Gastroesophageal sphincter (tissue), 3 donors: ENCODE measurements at regions not wholly inside any gene's neighbourhood (a gene's known extent, or its start where the extent isn't known, plus 50 kb on each side); places are given as distances from the start of the nearest gene placed in this dataset.

Experiments used
- POLR2A ChIP-seq, 2 donors: fragments of 450-650 bp; IDR thresholded peaks; one replicate each; pipeline ENCODE4 v1.6.1; 2017; ENCODE audit warnings: antibody characterized with exemption in 2 of 2, mild to moderate bottlenecking in 2 of 2, moderate library complexity in 1 of 2
- POLR2AphosphoS5 ChIP-seq: sonication (generic); formaldehyde crosslinking; IDR thresholded peaks from one replicate; pipeline ENCODE4 v1.6.1; 2017; ENCODE audit warnings: antibody characterized with exemption
- TF ChIP-seq, protein P1 (sequence below), 4 experiments: fragments of 200-600 bp in 2 of 4; fragments of 450-650 bp in 2 of 4; sonication (generic) in 1 of 4; IDR thresholded peaks; one replicate each; pipeline ENCODE4 v1.5.1; 2017 to 2019; ENCODE audit warnings: antibody characterized with exemption in 4 of 4, mild to moderate bottlenecking in 2 of 4, moderate library complexity in 2 of 4

DNA sequence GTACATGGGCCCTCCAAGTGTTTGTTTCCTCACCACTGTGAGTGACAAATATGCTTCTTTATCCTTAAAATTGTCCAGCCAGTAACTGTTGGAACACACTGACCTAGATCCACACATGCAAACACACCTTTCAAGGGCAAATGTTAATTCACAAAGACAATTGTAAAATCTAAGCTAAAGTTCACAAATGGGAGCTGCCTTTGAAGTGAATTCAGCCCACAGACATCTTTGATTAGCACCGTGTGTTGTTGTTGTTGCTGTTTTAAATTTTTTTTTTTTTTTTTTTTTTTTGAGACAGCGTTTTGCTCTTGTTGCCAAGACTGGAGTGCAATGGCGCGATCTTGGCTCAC is 52.3 kb upstream of the SLC16A1 start:
- no peak for TF ChIP-seq POLR2A (IDR thresholded peaks at IDR 0.05)
- TF ChIP-seq, protein P1, sequence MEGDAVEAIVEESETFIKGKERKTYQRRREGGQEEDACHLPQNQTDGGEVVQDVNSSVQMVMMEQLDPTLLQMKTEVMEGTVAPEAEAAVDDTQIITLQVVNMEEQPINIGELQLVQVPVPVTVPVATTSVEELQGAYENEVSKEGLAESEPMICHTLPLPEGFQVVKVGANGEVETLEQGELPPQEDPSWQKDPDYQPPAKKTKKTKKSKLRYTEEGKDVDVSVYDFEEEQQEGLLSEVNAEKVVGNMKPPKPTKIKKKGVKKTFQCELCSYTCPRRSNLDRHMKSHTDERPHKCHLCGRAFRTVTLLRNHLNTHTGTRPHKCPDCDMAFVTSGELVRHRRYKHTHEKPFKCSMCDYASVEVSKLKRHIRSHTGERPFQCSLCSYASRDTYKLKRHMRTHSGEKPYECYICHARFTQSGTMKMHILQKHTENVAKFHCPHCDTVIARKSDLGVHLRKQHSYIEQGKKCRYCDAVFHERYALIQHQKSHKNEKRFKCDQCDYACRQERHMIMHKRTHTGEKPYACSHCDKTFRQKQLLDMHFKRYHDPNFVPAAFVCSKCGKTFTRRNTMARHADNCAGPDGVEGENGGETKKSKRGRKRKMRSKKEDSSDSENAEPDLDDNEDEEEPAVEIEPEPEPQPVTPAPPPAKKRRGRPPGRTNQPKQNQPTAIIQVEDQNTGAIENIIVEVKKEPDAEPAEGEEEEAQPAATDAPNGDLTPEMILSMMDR (IDR thresholded peaks at IDR 0.05) = no peak
- no peak for TF ChIP-seq POLR2AphosphoS5
